C1 segment of cervical spinal cord (tissue), 14 donors: ENCODE measurements at regions not wholly inside any gene's neighbourhood (a gene's known extent, or its start where the extent isn't known, plus 50 kb on each side); places are given as distances from the start of the nearest gene placed in this dataset.

Experiments used
- DNase-seq, 14 donors: peaks; one replicate each; lab custom pipeline; 2025; lab: John Stamatoyannopoulos, UW

DNA sequence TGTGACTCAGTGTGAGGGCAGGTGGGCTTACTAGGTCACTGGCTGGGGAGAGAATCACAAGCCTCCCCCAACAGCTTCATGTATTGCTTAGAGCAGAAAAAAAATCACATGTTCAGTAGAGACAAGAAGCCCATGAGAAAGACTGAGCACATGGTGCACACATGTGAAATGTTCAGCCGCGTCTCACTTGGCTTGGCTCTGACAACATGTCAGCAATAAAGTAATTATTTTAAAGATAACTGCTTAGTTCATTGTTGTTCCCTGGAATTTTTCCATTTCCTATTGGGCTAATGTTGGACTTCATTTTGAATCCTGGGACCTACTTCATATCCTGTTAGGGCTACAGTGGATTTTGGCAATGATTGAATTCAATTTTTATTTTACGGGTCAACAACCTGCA, 222.6 kb downstream of the C6orf118 start:
- DNase-seq = no peak

DNA sequence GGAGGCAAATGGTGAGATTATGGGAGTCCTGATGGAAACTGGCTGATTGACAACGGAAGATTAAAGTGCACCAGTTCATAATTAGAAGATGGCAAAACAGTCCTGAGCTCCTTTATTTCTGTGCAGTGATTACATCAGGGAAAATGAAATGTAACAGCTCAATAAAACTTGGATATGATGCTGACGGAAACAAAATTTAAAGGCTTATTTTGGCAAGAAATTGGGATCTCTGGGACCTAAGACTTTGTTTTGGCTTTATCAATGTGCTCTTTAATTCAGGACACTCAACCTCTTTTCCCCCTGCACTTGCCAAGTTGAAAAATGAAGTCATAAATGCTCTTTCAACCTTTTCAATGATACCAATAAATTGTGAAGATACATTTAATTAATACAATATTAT, 226.8 kb downstream of the C6orf118 start:
- DNase-seq = no peak

- DNase-seq = no peak
Measured at GRCh38 chr6:165081944-165082532, 227.4 kb downstream of the C6orf118 start.

DNA sequence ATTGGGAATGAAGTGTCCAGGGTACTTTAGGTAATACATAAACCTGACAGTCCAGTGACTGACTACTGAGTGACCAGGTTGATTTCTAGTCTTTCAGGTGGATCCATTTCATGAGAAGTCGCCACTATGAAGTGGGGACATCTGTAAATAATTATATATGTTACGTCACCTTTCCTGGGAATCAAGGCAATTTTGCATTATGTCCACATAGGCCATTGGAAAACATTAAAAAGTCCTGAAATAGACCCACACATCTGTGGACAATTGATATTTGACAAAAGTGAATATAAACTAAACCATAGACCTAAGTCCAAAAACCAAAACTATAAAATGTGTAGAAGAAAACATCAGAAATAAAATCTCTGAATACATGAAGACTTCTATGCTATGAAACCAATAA, 231.5 kb downstream of the C6orf118 start:
- DNase-seq = no peak

- DNase-seq = no peak
Measured at GRCh38 chr6:165071906-165072305, 237.5 kb downstream of the C6orf118 start.

GRCh38 chr6:165060720-165061119, 248.7 kb downstream of the C6orf118 start:
- no peak for DNase-seq

DNA sequence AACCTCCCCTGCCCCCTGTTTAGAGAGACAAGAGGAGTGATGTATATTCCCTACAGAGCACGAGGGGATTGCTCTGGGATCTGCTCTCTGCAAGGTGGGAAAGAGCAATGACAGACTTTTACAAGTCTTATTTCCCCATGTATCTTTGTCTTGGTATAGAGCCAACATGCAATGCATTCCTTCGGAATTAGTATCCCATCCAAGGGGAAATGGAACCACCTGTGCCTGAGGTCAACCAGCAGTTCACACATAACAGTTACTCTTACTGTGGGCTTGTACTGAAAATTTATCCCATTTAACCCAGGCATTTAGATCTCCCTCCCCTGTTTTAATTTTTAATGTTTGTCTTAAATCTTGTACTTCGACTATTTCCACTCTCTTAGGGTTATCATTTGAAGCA, 250.4 kb downstream of the C6orf118 start:
- DNase-seq = no peak

- DNase-seq = no peak
Measured at GRCh38 chr6:165056292-165056691, 253.1 kb downstream of the C6orf118 start.

- DNase-seq = peak in 1 of 14 donors; percentile 1
Measured at GRCh38 chr6:165055231-165055630, 254.2 kb downstream of the C6orf118 start.

DNA sequence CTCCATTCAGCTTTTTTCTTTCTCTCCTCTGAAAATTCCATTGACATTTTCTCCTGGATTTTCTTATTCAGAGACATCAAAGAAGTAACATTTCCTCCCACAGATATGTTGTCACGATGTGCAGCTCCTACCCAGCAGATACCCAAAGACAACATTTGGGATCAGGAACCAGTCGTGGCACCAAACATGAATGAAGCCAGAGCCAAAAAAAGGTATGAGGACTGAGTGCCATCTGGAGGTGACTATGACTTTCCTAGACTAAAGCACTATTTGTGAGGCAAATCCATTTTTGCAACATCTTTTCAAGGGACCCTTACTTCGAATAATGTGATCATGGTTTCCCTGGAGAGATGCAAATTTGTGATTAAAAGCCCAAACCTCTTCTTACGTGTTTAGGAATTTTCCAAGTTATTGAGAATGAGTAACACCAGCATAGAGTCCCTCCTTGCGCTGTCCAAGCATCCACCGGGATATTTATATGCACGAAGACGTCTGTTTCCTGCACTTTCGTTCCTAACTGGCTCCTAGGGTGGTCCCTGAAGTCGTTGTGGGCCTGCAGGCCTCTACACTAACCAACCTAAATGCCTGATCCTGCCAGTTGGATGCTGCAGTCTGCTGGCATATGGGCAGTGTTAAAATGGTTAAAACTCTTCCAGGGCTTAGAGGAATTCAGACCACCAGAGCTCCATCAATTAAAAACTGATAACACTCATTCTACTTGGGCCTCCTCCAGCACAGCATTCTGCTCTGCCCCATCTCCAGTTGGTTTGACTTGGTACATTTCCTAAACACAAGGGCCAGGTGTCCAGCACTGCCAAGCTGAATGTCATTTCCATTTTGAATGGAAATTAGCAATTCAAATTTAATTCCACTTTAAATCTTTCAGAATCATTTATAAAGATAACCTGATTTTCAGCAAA, 256.6 kb downstream of the C6orf118 start:
- peak in 1 of 14 donors; percentile 69 for DNase-seq

DNA sequence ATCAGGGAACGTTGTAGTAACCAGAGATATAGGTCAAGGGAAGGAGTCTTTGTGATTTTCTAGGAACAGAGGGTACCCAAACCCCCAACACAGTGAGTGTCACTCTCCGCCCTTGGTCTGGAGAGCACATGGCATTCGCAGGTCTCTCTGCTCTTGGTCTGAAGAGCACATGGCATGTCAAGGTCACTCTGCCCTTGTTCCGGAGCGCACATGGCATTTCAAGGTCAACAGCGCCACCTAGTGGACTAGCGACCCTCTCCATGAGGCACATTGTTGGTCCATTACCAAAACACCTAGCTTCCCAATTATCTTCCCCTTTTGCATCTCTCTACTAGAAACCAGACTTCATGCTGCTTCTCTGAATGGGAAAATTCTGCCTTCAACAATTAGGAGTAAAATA, 260.0 kb downstream of the C6orf118 start:
- DNase-seq = peak in 1 of 14 donors; percentile 6

DNA sequence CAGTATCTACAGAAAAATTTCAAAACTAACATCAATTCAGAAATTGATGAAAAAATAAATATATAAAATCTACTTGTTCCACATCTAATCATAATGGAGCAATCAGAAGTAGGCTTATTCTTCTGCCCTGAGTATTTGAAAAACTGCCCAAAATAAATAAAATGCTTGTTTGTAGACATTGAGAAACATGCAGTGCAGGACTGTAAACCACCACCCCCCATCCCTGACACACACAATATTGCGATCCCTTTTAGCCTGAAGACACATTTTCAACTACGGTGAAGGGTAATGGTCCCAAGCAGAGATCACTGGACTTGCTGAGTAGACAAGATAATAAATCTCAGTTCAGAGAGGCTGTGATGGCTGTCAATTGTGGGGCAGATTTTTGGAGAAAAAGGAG, 261.5 kb downstream of the C6orf118 start:
- DNase-seq = no peak

DNA sequence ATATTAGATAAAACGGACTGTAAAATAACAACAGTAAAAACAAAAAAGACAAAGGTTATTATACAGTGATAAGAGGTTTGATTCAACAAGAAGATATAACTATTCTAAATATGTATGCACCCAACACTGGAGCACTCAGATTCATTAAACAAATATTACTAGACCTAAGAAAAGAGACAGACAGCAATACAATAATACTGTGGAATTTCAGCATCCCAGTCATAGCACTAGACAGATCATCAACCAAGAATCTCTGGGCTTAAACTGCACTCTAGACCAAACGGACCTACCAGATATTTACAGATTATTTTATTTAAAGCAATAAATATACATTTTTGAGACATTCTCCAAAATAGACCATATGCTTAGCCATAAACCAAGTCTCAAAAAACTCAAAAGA, 263.8 kb downstream of the C6orf118 start:
- no peak for DNase-seq

DNA sequence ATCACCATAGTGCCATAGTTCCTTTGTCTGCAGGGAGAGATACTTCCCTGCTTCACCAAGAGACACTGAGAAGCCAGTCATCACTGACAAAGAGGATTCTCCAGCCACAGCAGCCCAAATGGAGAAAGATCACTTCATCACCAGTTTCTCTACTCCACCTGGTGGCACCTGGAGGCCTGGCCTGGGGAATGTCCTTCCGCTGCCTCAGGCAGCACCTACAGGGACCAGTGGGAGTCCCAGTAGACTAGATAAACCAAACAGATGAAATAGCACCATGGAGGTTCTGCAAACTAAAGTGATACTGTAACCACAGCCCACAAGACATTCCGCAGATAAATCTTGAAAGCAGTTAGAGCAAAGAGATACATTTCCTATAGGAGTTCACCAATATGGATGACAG, 266.5 kb downstream of the C6orf118 start:
- DNase-seq = no peak

DNA sequence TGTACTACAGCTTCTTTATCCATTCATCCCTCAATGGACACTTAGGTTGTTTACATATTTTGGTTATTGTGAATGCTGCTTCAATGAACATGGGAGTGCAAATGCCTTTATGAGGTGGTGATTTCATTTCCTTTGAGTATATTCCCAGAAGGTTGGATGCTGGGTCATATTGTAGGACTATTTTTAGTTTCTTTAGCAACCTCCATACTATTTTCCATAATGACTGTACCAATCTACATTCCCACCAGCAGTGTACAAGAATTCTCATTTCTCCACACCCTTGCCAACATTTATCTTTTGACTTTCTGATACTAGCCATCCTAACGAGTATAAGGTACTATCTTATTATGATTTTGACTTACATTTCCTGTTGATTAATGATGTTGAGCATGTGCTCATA, 269.0 kb downstream of the C6orf118 start:
- no peak for DNase-seq

DNA sequence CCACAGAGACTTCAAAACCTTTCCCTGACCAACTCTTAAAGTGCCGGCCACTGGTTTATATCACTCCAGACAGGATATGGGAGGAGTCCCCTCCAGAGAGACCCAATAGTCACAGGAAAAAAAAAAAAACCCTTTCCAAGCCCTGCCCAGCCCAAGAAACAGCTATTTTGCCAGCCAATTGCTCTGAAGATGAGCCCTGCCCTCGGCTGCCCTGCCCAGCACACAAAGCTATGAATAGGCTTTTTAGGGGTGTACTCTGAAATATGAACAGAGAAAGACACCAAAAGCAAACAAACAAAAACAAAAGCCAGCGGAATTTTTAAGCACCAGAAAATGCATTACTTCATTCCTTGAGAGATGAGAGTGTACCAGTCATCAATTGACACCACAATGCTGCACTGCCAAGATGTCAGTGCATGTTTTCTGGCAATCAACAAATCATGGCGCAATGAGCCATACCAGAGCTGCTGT, 275.1 kb downstream of the C6orf118 start:
- no peak for DNase-seq

- no peak for DNase-seq
Measured at GRCh38 chr6:165031502-165031901, 277.9 kb downstream of the C6orf118 start.

GRCh38 chr6:165025040-165025439, 284.4 kb downstream of the C6orf118 start:
- DNase-seq = no peak

DNA sequence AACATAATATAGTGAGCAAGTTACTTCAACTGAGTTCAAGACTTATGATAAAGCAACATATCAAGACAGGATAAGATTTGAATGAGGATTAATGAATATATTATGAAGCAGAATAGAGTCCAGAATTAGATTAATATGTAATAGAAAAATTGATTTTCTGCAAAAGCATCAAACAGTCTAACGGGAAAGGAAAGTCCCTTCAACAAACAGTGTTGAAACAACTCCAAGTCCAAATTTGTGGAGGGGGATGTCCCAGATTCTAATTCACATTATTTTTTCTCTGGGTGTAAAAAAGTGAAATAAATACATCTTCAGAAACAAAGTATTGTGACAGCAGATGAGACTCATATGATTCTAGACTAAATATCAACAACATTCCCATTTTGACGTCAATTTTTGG, 289.7 kb downstream of the C6orf118 start:
- DNase-seq = no peak

DNA sequence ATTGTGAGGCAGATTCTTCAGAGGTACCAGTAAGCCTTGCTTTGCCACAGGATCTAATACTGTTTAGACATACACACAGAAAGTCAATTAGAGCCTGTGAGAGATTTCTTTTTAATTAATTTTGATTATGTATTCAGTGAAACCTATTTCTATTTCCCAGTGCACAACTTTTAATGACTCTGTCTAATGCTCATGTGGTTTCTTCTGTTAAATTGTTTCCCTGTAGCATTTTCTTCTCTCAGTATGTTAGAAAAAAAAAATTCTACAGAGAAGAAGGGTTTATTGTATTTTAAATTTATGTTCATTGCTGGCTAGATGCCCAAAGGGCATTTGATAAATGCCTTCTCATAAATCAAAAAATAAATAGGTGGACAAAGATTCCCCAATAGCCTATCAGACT, 293.7 kb downstream of the C6orf118 start:
- DNase-seq = no peak

GRCh38 chr6:165013701-165014100, 295.7 kb downstream of the C6orf118 start:
- DNase-seq = no peak

DNA sequence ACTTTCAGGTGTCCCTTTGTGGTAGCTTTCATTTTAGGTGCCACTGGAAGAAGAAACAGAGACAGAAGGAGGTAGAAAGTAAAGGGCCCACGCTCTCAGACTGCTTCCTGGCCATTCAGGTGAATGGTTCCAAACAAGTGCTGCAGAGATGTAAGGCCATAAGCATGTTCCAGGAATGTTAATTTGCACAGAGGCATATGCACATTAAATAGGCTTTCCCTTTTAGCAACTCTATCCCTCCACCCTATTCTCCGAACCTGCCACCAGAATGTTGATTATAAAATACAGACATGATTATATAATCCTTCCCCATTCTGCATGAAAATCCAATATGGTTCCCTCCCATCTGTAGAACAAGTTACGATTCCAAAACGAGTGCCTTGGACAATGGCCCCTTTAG, 297.2 kb downstream of the C6orf118 start:
- DNase-seq = no peak
